ENCODE measurements at regions not wholly inside any gene's neighbourhood (a gene's known extent, or its start where the extent isn't known, plus 50 kb on each side); places are given as distances from the start of the nearest gene placed in this dataset.

DNA sequence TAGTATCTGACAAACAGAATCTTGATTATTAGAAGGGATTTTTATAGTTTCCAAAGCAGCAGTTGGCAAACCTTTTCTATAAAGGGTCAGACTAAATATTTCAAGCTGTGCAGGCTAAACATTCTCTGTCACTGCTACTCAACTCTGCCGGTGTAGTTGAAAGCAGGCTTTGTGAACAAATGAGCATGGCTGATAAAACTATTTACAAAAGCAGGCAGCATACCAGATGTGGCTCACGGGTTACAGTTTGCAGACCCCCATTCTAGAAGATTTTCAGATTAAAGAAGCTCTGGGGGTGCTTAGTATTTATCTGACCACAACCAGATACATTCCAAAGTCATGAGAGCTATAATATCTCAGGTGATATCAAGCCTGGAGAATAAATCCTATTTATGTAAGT lies 1017.5 kb downstream of the SORCS1 start:
- H3K4me3 ChIP-seq (ENCODE audit: extremely low read depth in 1 of 4, insufficient read depth in 2 of 4, low read depth in 3 of 4, low read length in 4 of 4) = no peak overlapping the region
- no peak overlapping the region for H2AK5ac ChIP-seq (ENCODE audit: low read depth, low read length)
- no peak overlapping the region for H2BK120ac ChIP-seq (replicated peaks; ENCODE audit: low read depth, low read length)
- POLR2A ChIA-PET (ENCODE audit: partially characterized antibody) = no interaction called here
- CTCF ChIA-PET (ENCODE audit: partially characterized antibody) = no interaction called here
- H3K4me1 ChIP-seq (replicated peaks in 1 of 4; ENCODE audit: control insufficient read depth in 3 of 4, insufficient read depth in 4 of 4, low read length in 3 of 4) = no peaks in the 10 kb centered on the region
- H4K91ac ChIP-seq (replicated peaks; ENCODE audit: insufficient read length, low read length) = no peak overlapping the region
- TF ChIP-seq CEBPB (IDR thresholded peaks at IDR 0.05; ENCODE audit: low read depth, low read length) (no peak), ZNF274 (IDR thresholded peaks at IDR 0.05; ENCODE audit: borderline replicate concordance, extremely low read depth, low read length) (no peak), TCF12 (IDR thresholded peaks at IDR 0.05; ENCODE audit: low read depth, low read length) (no peak), SP2 (IDR thresholded peaks at IDR 0.05; ENCODE audit: low read length) (no peak), EP300 (IDR thresholded peaks at IDR 0.05; ENCODE audit: borderline replicate concordance in 1 of 2, low read depth in 2 of 2, low read length in 2 of 2) (no peak), KDM4A (IDR thresholded peaks at IDR 0.05; ENCODE audit: low read depth, low read length, severe bottlenecking) (no peak), HDAC6 (IDR thresholded peaks at IDR 0.05; ENCODE audit: low read depth, low read length) (no peak), CHD1 (IDR thresholded peaks at IDR 0.05; ENCODE audit: low read depth, low read length) (no peak)
- H3K23me2 ChIP-seq (ENCODE audit: low read depth, low read length) = no peaks in the 10 kb centered on the region
- H3K79me2 ChIP-seq (ENCODE audit: control insufficient read depth in 1 of 2, insufficient read depth in 2 of 2, low read length in 2 of 2) = no peaks in the 10 kb centered on the region
- no peak overlapping the region for H3K9ac ChIP-seq (replicated peaks in 1 of 4; ENCODE audit: extremely low read depth in 1 of 4, low read depth in 3 of 4, low read length in 3 of 4)
- H2BK5ac ChIP-seq (ENCODE audit: low read depth, low read length) = no peak overlapping the region
- H3K14ac ChIP-seq (ENCODE audit: insufficient read length) = no peak overlapping the region
- H4K8ac ChIP-seq (ENCODE audit: extremely low read depth, insufficient read depth, low read length) = no peak overlapping the region
- H3K36me3 ChIP-seq (ENCODE audit: control insufficient read depth in 2 of 4, insufficient read depth in 4 of 4, low read length in 3 of 4) = no peaks in the 10 kb centered on the region
- WGBS, 2 experiments (ENCODE audit: extremely low coverage in 1 of 2, insufficient coverage in 1 of 2, insufficient read length in 1 of 2, insufficient replicate concordance in 2 of 2, low coverage in 1 of 2, low lambda C conversion rate in 2 of 2, missing lambda C conversion rate in 1 of 2) = 81% methylated on average over 2 of the region's 2 CpGs; no CpG with 5 or more reads in 1 of the 2 experiments
- no peaks in the 10 kb centered on the region for H3K27me3 ChIP-seq (replicated peaks in 1 of 4; ENCODE audit: control insufficient read depth in 3 of 4, extremely low read depth in 1 of 4, insufficient read depth in 3 of 4, low read length in 3 of 4)
- FAIRE-seq = no peak
- no peak overlapping the region for H3K56ac ChIP-seq (replicated peaks; ENCODE audit: insufficient read length, low read depth, low read length)
- no peaks in the 10 kb centered on the region for H4K20me1 ChIP-seq (replicated peaks in 1 of 2; ENCODE audit: control insufficient read depth in 1 of 2, insufficient read depth in 2 of 2, low read length in 2 of 2)
- no peak for DNase-seq (ENCODE audit: low read depth in 1 of 2, low spot score in 2 of 2)
- no peak overlapping the region for H3K18ac ChIP-seq (ENCODE audit: extremely low read depth, low read length)
- no peak overlapping the region for H3K4ac ChIP-seq (replicated peaks; ENCODE audit: insufficient read length, low read depth, low read length)
- H2AFZ ChIP-seq (ENCODE audit: low read length) = no peak overlapping the region
- H2BK20ac ChIP-seq (ENCODE audit: low read length) = no peak overlapping the region
- no peak overlapping the region for H3K23ac ChIP-seq (ENCODE audit: insufficient read length)
- H3K4me2 ChIP-seq (ENCODE audit: insufficient read depth in 1 of 2, low read depth in 2 of 2, low read length in 2 of 2) = no peak overlapping the region
- H3K9me3 ChIP-seq (ENCODE audit: insufficient read depth in 2 of 2, low read depth in 1 of 2, low read length in 1 of 2) = no peaks in the 10 kb centered on the region
- H4K5ac ChIP-seq (ENCODE audit: insufficient read length, low read depth, low read length) = no peak overlapping the region
- no peak overlapping the region for H2BK15ac ChIP-seq (ENCODE audit: low read length)
- no peak overlapping the region for H2BK12ac ChIP-seq (ENCODE audit: low read depth, low read length)
- no peaks in the 10 kb centered on the region for H3K79me1 ChIP-seq (ENCODE audit: low read depth, low read length)
- H3K27ac ChIP-seq (ENCODE audit: low read depth, low read length) = no peak overlapping the region
